Body of pancreas (tissue), 4 donors: ENCODE measurements at regions not wholly inside any gene's neighbourhood (a gene's known extent, or its start where the extent isn't known, plus 50 kb on each side); places are given as distances from the start of the nearest gene placed in this dataset.

Experiments used
- POLR2A ChIP-seq, 3 donors: fragments of 450-650 bp; IDR thresholded peaks; one replicate each; pipeline ENCODE4 v1.6.1; 2016; ENCODE audit warnings: antibody characterized with exemption in 3 of 3, mild to moderate bottlenecking in 2 of 3
- TF ChIP-seq, protein P1 (sequence below), 7 experiments: fragments of 450-650 bp in 4 of 7; fragments of 200-600 bp in 3 of 7; sonication (generic) in 3 of 7; IDR thresholded peaks; one replicate each; pipeline ENCODE4 v1.5.1; 2016 to 2019; ENCODE audit warnings: antibody characterized with exemption in 7 of 7

DNA sequence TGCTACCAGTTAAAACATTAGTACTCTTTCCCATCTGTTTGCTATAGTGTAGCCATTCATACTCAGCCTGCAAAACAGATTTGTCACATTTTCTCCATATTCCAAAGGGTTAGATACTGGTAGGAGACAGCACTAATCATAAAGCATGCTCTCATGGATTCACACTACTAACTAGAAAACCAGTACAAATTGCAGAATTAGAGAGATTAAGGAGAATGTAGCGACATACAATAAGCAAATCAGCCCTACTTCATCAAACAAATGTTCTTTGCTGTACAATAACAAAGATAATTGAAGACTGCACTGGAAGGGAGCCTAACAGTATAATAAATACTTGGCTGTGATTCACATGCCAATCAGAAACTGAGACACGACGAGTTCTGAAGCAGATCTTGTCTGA, 368.0 kb upstream of the PRMT6 start:
- TF ChIP-seq, protein P1, sequence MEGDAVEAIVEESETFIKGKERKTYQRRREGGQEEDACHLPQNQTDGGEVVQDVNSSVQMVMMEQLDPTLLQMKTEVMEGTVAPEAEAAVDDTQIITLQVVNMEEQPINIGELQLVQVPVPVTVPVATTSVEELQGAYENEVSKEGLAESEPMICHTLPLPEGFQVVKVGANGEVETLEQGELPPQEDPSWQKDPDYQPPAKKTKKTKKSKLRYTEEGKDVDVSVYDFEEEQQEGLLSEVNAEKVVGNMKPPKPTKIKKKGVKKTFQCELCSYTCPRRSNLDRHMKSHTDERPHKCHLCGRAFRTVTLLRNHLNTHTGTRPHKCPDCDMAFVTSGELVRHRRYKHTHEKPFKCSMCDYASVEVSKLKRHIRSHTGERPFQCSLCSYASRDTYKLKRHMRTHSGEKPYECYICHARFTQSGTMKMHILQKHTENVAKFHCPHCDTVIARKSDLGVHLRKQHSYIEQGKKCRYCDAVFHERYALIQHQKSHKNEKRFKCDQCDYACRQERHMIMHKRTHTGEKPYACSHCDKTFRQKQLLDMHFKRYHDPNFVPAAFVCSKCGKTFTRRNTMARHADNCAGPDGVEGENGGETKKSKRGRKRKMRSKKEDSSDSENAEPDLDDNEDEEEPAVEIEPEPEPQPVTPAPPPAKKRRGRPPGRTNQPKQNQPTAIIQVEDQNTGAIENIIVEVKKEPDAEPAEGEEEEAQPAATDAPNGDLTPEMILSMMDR (IDR thresholded peaks at IDR 0.05) = no peak
- TF ChIP-seq POLR2A (IDR thresholded peaks at IDR 0.05) = no peak
